Transverse colon (tissue), 4 donors: ENCODE measurements at regions not wholly inside any gene's neighbourhood (a gene's known extent, or its start where the extent isn't known, plus 50 kb on each side); places are given as distances from the start of the nearest gene placed in this dataset.

Experiments
- DNase-seq: peaks from one replicate; pipeline ENCODE4 v3.0.0-alpha.2; 2019
- H3K27ac ChIP-seq, 4 donors: fragments of 200-600 bp; sonication (generic); 2 replicates each; pipeline ENCODE4 v1.5.1; 2016 to 2018; ENCODE audit warnings: inconsistent platforms in 4 of 4
- H3K27me3 ChIP-seq: fragments of 200-600 bp; sonication (generic); 2 replicates; pipeline ENCODE4 v1.5.1; 2017; ENCODE audit warnings: inconsistent platforms
- H3K36me3 ChIP-seq, 4 donors: fragments of 200-600 bp; sonication (generic); 2 replicates each; pipeline ENCODE4 v1.5.1; 2017 to 2019; ENCODE audit warnings: inconsistent platforms in 4 of 4
- H3K4me1 ChIP-seq, 4 donors: fragments of 200-600 bp; sonication (generic); 2 replicates each; pipeline ENCODE4 v1.5.1; 2017 to 2020; ENCODE audit warnings: inconsistent platforms in 4 of 4
- H3K4me3 ChIP-seq, 4 donors: fragments of 200-600 bp; sonication (generic); 1 replicate in 1 of 4; 2 replicates in 3 of 4; pipeline versions ENCODE4 v1.5.1 to v1.6.1; 2017 to 2019; ENCODE audit warnings: inconsistent platforms in 4 of 4
- H3K9me3 ChIP-seq, 2 donors: fragments of 200-600 bp; sonication (generic); 2 replicates each; pipeline ENCODE4 v1.5.1; 2017 to 2019; ENCODE audit warnings: inconsistent platforms in 2 of 2
- CTCF ChIP-seq, 5 experiments: fragments of 200-600 bp in 3 of 5; fragments of 450-650 bp in 2 of 5; sonication (generic) in 3 of 5; IDR thresholded peaks; 1 replicate in 2 of 5; 2 replicates in 3 of 5; pipeline ENCODE4 v1.5.1; 2016 to 2017; ENCODE audit warnings: antibody characterized with exemption in 5 of 5, inconsistent platforms in 3 of 5, mild to moderate bottlenecking in 2 of 5, moderate library complexity in 1 of 5
- EP300 ChIP-seq: sonication (generic); formaldehyde crosslinking; IDR thresholded peaks from one replicate; pipeline ENCODE4 v1.6.1; 2017; ENCODE audit warnings: antibody characterized with exemption, low read depth
- POLR2A ChIP-seq: fragments of 450-650 bp; IDR thresholded peaks from one replicate; pipeline ENCODE4 v1.6.1; 2016; ENCODE audit warnings: antibody characterized with exemption, mild to moderate bottlenecking, moderate library complexity
- POLR2AphosphoS5 ChIP-seq, 3 donors: sonication (generic); formaldehyde crosslinking; IDR thresholded peaks; one replicate each; pipeline ENCODE4 v1.6.1; 2016; ENCODE audit warnings: antibody characterized with exemption in 3 of 3
- WGBS, 2 donors: methylation state at CpG; one replicate each; pipeline ENCODE4 v1.1.5; 2018; ENCODE audit warnings: low coverage in 1 of 2; 5-methylcytosine and 5-hydroxymethylcytosine counted together
- in situ Hi-C, 4 donors: fragments of 200-750 bp; cut with MboI; loops; one replicate each; pipeline versions ENCODE4 v1.15.0 to v1.15.1; 2017; ENCODE audit warnings: low sequenced_read_pairs in 3 of 4, low pct_ligation_motif_present in 1 of 4, low pct_unique_long_range_greater_than_20kb in 1 of 4
- intact Hi-C: fragments of 100-400 bp; cut with DNase I; formaldehyde crosslinking; loops from one replicate; pipeline ENCODE4 v1.15.1; 2023; ENCODE audit warnings: low total_unique reads

- no peak overlapping the region for H3K27ac ChIP-seq
- no peaks in the 10 kb centered on the region for H3K27me3 ChIP-seq
- no peaks in the 10 kb centered on the region for H3K4me1 ChIP-seq
- intact Hi-C loops = no loop called here
- TF ChIP-seq CTCF (IDR thresholded peaks at IDR 0.05) = no peak
- no peak for TF ChIP-seq POLR2AphosphoS5 (IDR thresholded peaks at IDR 0.05)
- DNase-seq = no peak
- in situ Hi-C loops = no loop called here
- H3K9me3 ChIP-seq = no peaks in the 10 kb centered on the region
- no peaks in the 10 kb centered on the region for H3K36me3 ChIP-seq
- no peak overlapping the region for H3K4me3 ChIP-seq
- 87 to 88% methylated on average over 5 to 9 of the region's 9 CpGs for WGBS, 2 donors
These were observed 940.7 kb downstream of the CDH18 start for GRCh38 chr5:19047277-19047676.

- no peaks in the 10 kb centered on the region for H3K27me3 ChIP-seq
- in situ Hi-C loops = no loop called here
- no peaks in the 10 kb centered on the region for H3K36me3 ChIP-seq
- H3K9me3 ChIP-seq = no peaks in the 10 kb centered on the region
- H3K27ac ChIP-seq = no peak overlapping the region
- no peak overlapping the region for H3K4me3 ChIP-seq
- WGBS, 2 donors = 24 to 30% methylated on average over 3 of the region's 3 CpGs
- intact Hi-C loops = no loop called here
- no peaks in the 10 kb centered on the region for H3K4me1 ChIP-seq
- no peak for TF ChIP-seq CTCF (IDR thresholded peaks at IDR 0.05)
- TF ChIP-seq EP300 = no peak
- TF ChIP-seq POLR2A = no peak
- TF ChIP-seq POLR2AphosphoS5 (IDR thresholded peaks at IDR 0.05) = no peak
- DNase-seq = no peak
These were observed 939.3 kb downstream of the CDH18 start for GRCh38 chr5:19048726-19049125.

GRCh38 chr5:19058216-19058615 lies 929.8 kb downstream of the CDH18 start:
- DNase-seq = no peak
- no peaks in the 10 kb centered on the region for H3K36me3 ChIP-seq
- 65 to 79% methylated on average over 2 of the region's 2 CpGs for WGBS, 2 donors
- no peak overlapping the region for H3K4me3 ChIP-seq
- in situ Hi-C loops = no loop called here
- H3K9me3 ChIP-seq = no peaks in the 10 kb centered on the region
- TF ChIP-seq EP300 (no peak), POLR2AphosphoS5 (IDR thresholded peaks at IDR 0.05) (no peak), CTCF (IDR thresholded peaks at IDR 0.05) (no peak), POLR2A (no peak)
- intact Hi-C loops = no loop called here
- H3K4me1 ChIP-seq = no peaks in the 10 kb centered on the region
- H3K27me3 ChIP-seq = no peaks in the 10 kb centered on the region
- no peak overlapping the region for H3K27ac ChIP-seq

GRCh38 chr5:19064094-19064493 lies 923.9 kb downstream of the CDH18 start:
- Histone ChIP-seq H3K4me3 (no peak overlapping the region), H3K4me1 (no peaks in the 10 kb centered on the region), H3K27me3 (no peaks in the 10 kb centered on the region), H3K36me3 (no peaks in the 10 kb centered on the region), H3K9me3 (no peaks in the 10 kb centered on the region), H3K27ac (no peak overlapping the region)
- DNase-seq = no peak
- TF ChIP-seq POLR2AphosphoS5 (IDR thresholded peaks at IDR 0.05) = no peak
- in situ Hi-C loops (no loop called here), intact Hi-C loops (no loop called here)

- Histone ChIP-seq H3K9me3 (no peaks in the 10 kb centered on the region), H3K27me3 (no peaks in the 10 kb centered on the region), H3K4me1 (no peaks in the 10 kb centered on the region), H3K36me3 (no peaks in the 10 kb centered on the region), H3K27ac (no peak overlapping the region), H3K4me3 (no peak overlapping the region)
- intact Hi-C loops (no loop called here), in situ Hi-C loops (no loop called here)
- DNase-seq = no peak
- WGBS, 2 donors = 73 to 81% methylated on average over 1 of the region's 1 CpG
- TF ChIP-seq POLR2AphosphoS5 (IDR thresholded peaks at IDR 0.05) (no peak), EP300 (no peak), POLR2A (no peak), CTCF (IDR thresholded peaks at IDR 0.05) (no peak)
These were observed 920.3 kb downstream of the CDH18 start for GRCh38 chr5:19067741-19068140.
